Stimulated activated CD4-positive, alpha-beta T cell treated with anti-CD3 and anti-CD28 coated beads, Interleukin-12 subunit alpha, Interleukin-12 subunit beta, amount 100 ng/mL, for 24 hours (primary cell): ENCODE measurements at regions not wholly inside any gene's neighbourhood (a gene's known extent, or its start where the extent isn't known, plus 50 kb on each side); places are given as distances from the start of the nearest gene placed in this dataset.
"Not testable (repeated sequence)": the region's sequence is repeated elsewhere in the genome, so short reads cannot be mapped to it uniquely, and the experiment has no call there.

ENCODE experiments used
- DNase-seq, 2 experiments: peaks; one replicate each; pipeline ENCODE4 v3.0.0-alpha.2; 2020; ENCODE audit warnings: low read depth in 2 of 2

DNA sequence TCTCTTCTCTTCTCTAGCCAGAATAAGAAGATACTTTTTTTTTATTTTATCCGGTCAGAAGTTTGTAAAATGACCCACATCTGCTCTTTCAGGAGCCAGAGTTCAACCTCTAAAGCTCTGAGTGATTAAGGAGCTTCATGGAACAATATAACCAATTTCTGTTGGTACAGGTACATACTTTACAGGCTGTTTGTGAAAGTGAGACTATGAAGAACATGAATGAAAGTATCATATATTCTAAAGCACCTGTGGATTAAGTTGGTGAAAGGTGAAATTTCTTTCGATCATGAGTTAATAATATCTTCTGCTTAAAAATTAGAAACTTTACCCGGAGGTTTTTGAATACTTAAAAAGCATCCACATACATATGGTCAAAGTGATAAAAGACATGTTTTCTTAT is 65.2 kb downstream of the DMRT2 start:
- DNase-seq = no peak

DNA sequence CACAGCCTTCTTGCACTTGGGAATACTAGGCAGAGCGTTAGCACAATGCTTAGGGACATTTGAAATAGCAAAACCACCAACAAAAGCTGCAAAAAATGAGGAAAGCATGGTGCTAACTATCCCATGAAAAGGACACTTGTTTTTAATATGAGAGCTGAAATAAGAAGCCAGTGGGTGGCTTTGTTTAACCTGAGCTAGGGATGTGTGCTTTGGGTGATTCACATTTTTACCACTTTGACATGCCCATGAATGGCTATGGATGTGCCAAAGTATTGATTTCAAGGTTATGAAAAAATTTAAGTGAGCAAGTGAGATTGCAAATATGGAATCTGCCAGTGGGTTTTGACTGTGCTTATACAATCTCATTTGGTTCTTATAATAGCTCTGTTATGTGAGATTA is 67.3 kb downstream of the DMRT2 start:
- DNase-seq = no peak

DNA sequence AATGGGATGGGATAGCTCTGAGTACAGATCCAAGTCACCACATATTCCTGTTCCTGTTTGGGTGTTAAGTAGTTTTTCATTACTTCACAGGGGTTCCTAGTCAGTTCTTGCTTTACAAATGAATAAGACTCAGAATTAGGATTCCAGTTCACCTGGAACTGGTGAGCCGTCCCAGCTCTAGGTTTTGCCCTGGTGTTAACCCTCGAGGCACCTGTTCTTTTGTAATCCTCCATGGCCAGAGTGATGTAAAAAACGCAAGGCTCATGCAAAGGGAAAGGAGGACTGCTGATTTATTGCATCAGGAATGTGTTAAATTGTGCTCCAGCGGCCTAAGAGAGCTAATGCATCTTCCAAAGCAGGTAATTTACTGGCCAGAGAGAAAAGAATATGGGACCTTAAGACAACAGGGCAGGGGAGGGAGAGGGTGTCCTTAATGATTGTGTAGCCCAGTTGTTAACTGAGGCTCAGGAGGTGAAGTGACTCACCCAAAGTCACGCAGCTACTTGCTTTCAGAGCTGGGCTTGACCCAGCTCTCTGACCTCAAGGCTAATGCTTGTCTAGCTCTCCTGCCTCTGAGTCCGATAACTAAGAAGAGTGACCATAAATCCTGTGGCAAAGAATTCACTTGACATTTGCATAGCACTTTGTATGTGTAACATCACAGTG is 70.5 kb downstream of the DMRT2 start:
- DNase-seq = no peak

DNA sequence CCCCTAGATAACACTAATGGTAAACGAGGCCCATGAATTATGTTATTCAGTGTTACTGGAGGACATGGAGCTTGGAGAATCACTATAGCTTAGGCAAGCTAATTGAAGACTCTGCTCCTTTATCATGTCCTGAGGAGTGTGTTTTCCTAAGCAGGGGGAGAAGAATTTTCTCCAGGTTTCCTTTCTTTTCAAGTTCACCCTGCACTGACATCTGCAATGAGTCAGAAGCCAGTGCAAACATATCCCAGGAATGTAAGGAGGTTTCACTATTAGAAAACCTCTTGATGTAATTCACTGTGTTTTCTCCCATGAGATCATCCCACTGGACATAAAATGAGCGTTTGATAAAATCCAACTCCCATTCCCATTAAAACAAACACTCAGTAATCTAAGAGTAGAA is 75.6 kb downstream of the DMRT2 start:
- DNase-seq = no peak

DNA sequence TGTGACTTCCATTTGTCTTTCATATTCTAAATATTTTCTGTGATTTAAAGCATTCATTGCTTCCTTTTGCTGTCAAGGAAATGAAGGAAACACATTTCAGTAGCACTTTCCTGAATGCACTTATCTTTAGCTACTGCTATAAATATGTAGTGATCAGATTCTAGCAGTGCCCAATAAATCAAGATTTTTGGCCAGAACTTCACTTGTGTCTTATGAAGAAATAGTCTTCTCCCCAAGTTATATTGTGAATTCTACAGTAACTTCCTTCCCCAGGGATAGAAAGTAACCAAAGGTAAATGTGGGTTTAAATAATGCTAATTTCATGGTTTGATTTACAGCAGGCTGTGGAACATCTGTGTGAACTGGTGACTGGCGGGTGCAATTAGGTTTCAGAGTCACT is 77.9 kb downstream of the DMRT2 start:
- DNase-seq = no peak

DNA sequence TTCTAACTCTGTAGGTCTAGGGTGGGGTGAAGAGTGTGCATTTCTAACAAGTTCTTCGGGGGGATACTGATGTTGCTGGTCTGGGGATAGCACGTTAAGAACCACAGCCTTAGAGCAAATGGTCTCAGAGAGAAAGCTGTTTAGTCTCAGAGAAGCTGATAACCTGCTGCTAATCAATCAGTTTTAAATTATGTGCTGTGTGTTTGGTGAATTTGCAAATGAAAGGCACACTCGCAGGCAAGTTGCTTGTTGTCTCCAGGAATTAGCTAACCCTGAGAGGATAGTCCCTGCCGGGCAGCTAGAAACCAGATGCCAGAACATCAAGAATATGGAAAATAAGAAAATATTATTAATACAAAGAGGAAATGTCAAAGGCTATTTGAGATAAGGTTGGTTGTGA is 79.2 kb downstream of the DMRT2 start:
- DNase-seq = no peak

DNA sequence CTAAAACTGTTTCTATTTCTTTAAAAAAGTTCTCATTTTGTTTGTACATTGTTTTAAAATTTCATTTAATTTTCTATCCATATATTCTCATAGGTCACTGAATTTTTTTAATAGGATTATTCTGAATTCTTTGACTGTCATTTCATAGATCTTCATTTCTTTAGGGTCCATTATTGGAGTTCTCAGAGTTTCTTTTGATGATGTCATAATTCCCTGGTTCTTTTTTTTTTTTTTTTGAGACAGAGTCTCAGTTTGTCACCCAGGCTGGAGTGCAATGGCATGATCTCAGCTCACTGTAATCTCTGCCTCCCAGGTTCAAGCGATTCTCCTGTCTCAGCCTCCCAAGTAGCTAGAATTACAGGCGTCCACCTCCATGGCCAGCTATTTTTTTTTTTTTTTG is 89.9 kb downstream of the DMRT2 start:
- DNase-seq = no peak

DNA sequence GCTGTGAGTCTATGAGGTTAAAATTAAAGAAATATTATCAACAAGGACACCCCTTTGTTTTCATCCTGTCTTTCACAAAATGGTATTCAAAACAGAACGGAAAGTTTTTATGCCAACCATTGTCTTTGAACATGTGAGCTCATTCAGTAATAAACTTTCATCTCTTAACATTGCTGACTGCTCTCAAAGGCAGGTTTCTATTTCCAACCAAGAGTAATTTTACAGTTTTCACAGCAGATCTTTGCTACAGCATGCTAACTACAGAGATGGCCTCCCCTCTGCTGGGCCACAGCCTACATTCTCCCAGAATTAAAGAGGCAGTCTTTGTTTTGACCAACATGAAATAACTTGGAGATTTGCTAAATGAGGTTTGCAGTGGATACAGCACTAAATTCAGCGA is 101.5 kb downstream of the DMRT2 start:
- no peak for DNase-seq

DNA sequence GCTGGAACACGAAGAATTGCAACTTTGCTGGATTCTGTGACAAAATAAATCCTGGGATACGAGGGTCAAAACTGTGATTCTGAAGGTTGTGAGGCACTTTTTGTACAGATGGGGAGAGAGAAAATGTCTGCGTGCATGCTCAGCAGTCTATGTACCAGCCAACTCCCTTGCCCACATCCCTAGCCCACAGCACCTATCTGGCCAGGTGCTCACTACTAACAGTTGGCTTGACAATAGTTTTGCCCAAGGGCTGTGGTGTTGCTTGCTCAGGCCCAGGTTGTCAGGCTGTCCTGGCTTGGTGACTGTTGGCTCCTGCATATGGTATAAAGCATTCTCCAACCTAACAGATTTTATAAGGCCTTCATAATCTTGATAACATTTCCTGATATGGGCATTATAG is 102.0 kb downstream of the DMRT2 start:
- no peak for DNase-seq

DNA sequence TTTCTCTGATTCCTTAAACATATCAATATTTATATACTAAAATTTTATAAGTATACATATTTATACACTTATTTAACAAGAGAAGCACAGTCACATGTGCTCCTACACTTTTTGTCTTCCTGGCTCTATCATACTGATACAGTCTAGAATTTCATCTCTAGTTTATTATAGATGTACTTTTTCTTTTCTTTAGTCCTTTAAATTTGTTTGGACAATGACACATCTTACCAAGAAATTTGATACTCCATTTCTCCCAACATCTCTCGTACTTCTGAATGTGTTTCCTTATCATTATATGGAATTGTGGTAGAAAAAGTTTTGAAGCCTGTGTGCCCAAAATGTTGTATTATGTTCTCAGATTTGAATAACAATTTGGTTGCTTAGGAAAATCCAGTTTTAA is 104.6 kb downstream of the DMRT2 start:
- DNase-seq = no peak

DNA sequence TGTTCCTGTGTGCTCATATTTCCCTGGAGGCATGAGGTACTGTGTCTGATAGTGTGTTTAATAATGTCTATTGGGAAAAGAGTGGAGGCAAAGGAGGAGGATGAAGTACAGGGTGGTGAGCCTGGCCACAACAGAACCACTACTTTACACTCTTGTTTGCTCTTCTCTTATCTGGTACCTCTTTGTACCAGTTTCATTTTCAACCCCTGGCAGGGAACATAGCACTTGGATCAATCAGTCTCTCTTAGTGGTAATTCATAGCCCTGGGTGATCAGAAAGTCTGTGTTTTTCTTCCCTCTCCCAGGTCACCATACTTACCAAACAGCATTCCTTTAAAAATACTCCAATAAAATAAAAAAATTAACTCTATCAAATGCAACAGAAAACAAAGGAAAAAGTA is 105.4 kb downstream of the DMRT2 start:
- no peak for DNase-seq

DNA sequence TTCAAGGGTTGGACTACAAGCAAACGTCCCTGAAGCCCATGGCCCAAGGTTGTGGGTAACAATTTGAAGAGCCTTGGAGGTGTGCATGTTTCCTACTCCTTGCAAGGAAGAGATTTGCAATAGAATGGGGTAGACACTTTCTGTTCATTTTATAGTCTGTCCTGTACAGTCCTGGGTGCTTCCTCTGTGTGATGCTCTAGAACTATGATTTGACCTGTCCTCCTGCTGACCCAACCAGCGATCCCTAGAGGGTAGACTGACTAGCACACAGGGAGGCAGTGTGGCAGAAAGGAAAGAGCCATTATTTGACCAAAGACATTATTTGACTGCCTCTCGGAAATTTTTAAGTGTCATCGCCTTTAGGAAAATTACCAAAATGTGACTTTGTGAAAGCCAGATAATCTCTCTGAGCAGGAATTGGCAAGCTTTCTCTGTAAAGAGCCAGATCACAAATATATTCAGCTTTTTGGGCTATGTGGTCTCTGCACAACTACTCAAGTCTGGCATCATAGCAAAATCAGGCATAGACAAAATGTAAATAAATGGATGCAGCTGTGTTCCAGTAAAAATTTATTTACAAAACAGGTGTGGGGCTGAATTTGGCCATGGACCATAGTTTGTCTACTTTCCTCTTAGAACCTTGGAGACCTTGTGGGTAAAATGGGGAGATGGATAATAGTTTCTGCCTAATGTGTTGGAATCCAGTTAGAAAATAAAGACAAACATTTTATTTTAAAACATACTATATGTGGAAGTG is 106.8 kb downstream of the DMRT2 start:
- DNase-seq = no peak

DNA sequence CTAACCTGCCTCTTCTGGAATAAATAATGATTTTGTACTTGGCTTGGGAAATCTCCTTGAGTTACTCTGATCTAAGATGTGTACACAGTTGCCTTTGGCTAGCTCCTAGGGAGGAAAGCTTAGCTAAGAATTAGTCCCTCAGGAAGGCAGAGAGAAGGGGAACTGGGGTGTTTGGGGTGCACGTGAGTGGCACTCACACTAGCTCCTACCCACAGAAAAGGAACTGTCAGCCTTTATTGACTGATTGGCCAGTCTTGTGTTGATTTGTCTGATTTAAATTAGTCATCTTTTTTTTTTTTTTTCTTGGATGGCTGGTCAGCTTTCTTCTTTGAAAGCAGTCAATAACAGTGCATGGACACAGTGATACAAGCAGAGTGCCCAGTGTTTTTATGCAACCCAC is 107.7 kb downstream of the DMRT2 start:
- DNase-seq = no peak

DNA sequence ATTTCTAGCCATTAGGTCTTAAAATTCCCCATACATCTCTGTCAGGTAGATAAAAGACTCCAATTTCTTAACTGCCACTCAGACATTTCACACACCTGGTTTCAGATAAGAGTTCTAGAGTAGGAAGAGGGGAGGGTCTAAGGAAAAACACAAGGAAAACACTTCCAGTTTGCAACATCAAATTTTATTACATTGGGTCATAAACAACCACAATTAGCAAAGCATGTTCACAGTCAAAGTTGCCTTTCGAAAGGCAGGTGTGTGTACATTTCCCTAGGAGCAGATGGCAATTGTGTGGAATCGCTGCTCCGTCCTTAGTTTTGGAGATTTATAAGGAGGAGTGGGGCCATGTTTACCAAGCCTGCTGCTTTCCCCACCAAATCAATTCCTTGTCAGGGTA is 120.8 kb downstream of the DMRT2 start:
- DNase-seq = no peak

DNA sequence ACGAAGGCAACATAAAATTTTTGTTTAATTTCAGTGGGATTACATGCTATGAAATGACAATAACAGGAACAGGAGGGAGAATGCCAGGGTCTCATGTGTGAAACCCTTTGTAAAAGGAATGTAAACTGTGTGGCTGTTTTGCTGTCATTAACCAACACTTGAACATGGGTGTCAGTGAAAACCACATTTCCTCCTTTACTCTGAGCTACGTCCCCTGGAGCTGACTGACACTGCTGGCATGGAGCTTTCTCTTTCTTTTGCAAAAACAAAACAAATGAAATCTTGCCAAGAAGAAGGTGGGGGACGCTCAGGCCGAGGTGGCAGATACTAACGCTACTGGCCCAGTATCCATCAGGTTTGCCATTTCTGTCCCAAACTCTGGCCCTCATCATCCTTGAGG is 121.4 kb downstream of the DMRT2 start:
- DNase-seq = no peak

DNA sequence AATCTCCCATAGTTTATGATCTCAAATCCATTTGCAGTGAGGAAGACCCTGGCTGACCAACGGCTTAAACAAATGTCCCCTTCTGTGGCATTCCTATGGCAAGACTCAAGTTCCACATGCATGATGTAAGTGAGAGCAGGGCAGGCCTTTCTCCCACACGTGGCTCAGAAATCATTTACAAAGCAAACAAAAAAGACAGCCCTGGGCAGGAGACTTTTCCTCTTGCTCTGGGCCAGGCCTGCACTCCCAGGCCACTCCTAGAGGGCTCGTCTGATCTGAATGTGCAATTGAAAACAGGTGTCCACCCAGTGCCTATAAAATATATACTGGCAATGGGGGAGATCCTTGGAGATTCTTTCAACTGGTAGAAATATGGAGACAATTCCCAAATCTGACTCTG is 123.1 kb downstream of the DMRT2 start:
- no peak for DNase-seq

DNA sequence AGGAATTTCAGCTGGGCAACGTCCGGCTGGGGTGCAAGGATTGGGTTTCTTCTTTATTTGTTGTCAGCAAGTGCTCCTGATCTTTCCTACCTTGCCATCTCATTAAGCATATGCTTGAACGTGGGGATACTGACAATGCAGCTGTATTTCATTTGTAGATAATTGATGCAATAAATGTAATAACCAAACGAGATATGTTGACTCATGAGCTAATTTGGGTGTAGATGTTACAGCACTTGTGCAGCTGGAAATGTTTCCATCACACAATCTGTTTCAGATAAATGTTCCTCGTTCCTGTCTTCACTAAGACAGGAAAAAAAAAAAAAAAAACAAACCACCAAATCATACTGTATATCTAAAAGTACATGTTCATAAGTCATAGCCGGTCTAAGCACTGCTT is 123.8 kb downstream of the DMRT2 start:
- DNase-seq = no peak

DNA sequence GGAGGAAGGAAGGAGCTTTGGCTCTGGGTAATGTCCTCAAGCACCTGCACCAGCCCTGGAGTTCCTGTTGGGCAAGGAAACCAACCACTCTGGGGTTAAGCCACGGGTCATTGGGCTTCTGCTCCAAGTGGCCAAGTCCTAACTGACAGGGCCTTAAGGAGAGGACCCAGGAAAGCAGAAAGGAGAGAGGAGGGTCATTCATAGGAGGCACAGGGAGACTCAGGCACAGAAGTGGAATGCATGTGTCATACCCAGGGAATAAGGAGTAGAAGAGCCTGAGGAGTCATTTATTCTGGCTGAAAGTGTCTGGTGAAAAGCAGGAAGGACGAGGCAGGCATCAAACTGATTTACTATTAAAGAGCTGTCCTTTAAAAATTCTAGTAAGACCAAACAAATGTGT is 129.2 kb downstream of the DMRT2 start:
- DNase-seq = no peak

DNA sequence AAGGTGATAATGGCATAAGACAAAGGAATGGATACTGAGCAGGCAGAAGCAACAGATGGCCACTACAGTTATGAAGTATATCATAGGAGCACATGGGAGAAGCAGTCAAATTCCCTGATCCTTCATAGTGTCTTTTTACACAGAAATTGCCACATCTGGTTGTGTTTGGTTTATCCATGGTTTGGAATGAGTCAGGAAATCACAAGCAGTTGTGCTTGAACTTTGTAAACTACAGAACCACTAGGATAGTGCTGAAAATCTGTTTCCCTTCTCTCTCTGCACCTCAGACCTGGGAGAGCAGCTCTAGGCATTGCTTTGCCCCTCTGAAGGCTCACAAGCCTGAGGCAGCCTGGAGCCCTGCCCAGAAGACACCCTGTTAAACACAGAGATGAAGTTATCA is 134.0 kb downstream of the DMRT2 start:
- no peak for DNase-seq

DNA sequence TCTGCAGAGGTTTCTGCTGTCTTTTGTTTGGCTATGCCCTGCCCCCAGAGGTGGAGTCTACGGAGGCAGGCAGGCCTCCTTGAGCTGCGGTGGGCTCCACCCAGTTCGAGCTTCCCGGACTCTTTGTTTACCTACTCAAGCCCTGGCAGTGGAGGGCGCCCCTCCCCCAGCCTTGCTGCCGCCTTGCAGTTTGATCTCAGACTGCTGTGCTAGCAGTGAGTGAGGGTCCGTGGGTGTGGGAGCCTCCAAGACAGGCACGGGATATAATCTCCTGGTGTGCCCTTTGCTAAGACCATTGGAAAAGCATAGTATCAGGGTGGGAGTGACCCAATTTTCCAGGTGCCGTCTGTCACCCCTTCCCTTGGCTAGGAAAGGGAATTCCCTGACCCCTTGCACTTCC is 137.0 kb downstream of the DMRT2 start:
- not testable (repeated sequence) for DNase-seq

DNA sequence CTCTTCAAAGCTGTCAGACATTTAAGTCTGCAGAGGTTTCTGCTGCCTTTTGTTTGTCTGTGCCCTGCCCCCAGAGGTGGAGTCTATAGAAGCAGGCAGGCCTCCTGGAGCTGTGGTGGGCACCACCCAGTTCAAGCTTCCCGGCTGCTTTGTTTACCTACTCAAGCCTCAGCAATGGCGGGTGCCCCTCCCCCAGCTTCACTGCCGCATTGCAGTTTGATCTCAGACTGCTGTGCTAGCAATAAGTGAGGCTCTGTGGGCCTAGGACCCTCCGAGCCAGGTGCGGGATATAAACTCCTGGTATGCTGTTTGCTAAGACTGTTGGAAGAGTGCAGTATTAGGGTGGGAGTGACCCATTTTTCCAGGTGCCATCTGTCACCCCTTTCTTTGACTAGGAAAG is 145.5 kb downstream of the DMRT2 start:
- not testable (repeated sequence) for DNase-seq

DNA sequence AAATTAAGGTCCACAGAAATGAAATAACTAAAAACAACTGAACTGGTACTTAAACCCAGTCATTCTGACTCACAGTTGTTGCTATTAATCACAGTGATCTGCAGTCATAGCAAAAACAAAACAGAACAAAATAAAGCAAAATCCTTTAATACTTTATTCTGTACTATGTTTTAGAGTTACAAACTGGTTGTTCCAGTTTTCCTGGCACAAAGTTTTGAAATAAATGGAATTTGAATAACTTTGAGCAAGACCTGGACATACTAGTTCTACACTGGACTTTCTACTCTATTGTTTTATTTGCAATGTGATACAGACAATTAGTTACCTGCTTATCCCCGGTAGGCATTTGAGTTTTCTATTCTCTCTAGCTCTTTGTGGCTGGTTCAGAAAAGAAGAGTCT is 147.9 kb downstream of the DMRT2 start:
- no peak for DNase-seq

DNA sequence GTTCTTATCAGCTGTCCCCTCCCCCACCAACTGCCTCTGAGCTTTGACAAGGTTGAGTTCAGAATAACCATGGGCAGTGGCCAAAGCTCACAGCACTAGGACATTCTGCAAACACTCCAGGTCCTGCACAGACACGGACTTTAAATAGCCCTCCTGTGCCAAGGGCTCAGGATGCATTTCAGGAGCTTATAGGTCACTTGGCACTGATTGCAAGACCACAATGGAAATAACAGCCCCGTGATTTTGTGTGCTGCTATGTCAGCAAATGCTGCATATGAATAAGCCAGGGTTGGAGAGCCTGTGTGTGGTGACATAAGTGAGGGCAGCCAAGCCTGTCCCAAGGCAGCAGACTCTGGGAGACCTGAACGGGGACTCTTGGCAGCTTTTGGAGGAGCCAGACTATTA is 150.7 kb downstream of the DMRT2 start:
- DNase-seq = no peak

DNA sequence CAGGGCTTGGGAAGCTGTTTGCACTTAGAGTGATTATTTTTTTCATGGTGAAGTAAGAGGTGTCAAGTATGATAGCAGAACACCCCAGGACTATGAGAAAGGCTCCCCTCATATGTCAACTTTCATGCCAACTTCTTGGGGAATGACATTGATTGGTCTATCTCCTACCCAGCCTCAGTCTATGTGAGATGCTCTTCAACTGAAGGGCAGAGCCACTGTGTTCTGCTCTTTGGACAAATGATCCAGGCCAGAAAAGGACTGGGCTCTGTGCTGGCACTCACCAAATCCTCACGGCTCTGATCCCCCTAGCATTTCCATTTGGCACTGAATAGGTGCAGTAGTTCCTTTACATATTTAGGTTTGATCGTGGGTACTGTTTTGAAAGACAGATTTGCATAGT is 151.1 kb downstream of the DMRT2 start:
- no peak for DNase-seq
